ENCODE measurements at regions not wholly inside any gene's neighbourhood (a gene's known extent, or its start where the extent isn't known, plus 50 kb on each side); places are given as distances from the start of the nearest gene placed in this dataset.

DNA sequence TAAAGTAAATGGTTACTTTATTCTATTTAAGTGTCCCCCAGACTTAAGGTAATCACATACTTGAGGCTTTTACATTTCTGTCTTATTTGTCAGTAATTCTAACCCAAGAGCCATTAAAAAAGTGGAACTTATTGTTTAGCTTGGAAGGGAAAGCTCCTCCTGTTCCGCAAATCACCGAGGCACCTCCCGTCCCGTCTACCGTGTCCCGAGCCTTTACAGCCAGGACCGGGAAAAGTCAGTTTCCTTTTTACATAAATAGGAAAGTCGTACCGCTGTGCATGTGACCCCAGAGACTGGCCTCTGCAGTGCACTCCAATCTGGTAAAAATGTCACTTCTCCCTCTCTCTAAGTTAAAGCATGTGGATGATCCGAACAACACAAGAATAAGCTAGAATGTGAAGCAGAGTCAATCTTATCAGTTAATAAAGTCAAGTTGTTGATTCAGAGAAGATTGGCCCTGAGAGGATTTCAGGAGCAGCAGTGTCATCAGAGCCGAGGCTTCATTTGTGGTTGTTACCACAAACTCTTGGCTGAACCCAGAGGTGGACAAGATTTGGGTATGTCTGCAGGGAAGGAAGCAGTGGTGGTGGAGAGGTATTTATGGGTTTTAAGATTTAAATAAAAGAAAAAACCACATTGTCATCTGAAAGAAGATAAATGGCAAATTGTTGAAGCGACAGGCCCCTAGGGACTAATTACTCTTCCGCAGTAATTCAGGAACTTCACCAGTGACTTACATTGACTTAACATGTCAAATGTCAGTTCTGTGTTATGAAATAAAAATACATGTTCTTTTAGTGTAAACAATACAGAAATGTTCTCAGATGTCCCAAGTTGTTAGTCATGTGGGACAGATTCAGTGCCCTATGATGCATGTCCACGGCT is 316.6 kb upstream of the ZNF32 start:
- TF ChIP-seq, protein P1, sequence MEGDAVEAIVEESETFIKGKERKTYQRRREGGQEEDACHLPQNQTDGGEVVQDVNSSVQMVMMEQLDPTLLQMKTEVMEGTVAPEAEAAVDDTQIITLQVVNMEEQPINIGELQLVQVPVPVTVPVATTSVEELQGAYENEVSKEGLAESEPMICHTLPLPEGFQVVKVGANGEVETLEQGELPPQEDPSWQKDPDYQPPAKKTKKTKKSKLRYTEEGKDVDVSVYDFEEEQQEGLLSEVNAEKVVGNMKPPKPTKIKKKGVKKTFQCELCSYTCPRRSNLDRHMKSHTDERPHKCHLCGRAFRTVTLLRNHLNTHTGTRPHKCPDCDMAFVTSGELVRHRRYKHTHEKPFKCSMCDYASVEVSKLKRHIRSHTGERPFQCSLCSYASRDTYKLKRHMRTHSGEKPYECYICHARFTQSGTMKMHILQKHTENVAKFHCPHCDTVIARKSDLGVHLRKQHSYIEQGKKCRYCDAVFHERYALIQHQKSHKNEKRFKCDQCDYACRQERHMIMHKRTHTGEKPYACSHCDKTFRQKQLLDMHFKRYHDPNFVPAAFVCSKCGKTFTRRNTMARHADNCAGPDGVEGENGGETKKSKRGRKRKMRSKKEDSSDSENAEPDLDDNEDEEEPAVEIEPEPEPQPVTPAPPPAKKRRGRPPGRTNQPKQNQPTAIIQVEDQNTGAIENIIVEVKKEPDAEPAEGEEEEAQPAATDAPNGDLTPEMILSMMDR (IDR thresholded peaks at IDR 0.05): no peak
- no peak for TF ChIP-seq POLR2A (IDR thresholded peaks at IDR 0.05)
